GM21528 (cell line): ENCODE measurements at regions not wholly inside any gene's neighbourhood (a gene's known extent, or its start where the extent isn't known, plus 50 kb on each side); places are given as distances from the start of the nearest gene placed in this dataset.
"Not testable (repeated sequence)": the region's sequence is repeated elsewhere in the genome, so short reads cannot be mapped to it uniquely, and the experiment has no call there.

Source experiments
- ATAC-seq: cut with Tn5 transposase; IDR thresholded peaks from one replicate; pipeline ENCODE4 v1.9.1; 2021; ENCODE audit warnings: mild to moderate bottlenecking, moderate library complexity; ENCODE audit not compliant: unreplicated experiment, low FRiP score

- ATAC-seq: not testable (repeated sequence)
These were observed 57.0 kb upstream of the NEUROD1 start for GRCh38 chr2:181737302-181737701.

GRCh38 chr2:181738074-181738473 is 57.8 kb upstream of the NEUROD1 start:
- ATAC-seq: no peak

- ATAC-seq: no peak
These were observed 58.2 kb upstream of the NEUROD1 start for GRCh38 chr2:181738563-181738962.

GRCh38 chr2:181741756-181742155 is 61.4 kb upstream of the NEUROD1 start:
- ATAC-seq: no peak

GRCh38 chr2:181742361-181742760 is 62.0 kb upstream of the NEUROD1 start:
- ATAC-seq: no peak

- no peak for ATAC-seq
These were observed 62.8 kb upstream of the NEUROD1 start for GRCh38 chr2:181742922-181743722.

- ATAC-seq: no peak
These were observed 63.4 kb upstream of the NEUROD1 start for GRCh38 chr2:181743723-181744031.

- no peak for ATAC-seq
These were observed 65.7 kb upstream of the NEUROD1 start for GRCh38 chr2:181745796-181746540.

GRCh38 chr2:181746844-181747243 is 66.5 kb upstream of the NEUROD1 start:
- ATAC-seq: no peak

GRCh38 chr2:181750305-181750704 is 70.0 kb upstream of the NEUROD1 start:
- ATAC-seq: no peak

GRCh38 chr2:181751266-181752030 is 71.1 kb upstream of the NEUROD1 start:
- no peak for ATAC-seq

- ATAC-seq: no peak
These were observed 72.0 kb upstream of the NEUROD1 start for GRCh38 chr2:181752301-181752700.

GRCh38 chr2:181753686-181754085 is 73.4 kb upstream of the NEUROD1 start:
- no peak for ATAC-seq

- no peak for ATAC-seq
These were observed 73.8 kb upstream of the NEUROD1 start for GRCh38 chr2:181754105-181754504.

GRCh38 chr2:181755181-181755580 is 74.9 kb upstream of the NEUROD1 start:
- no peak for ATAC-seq

GRCh38 chr2:181760521-181760920 is 80.2 kb upstream of the NEUROD1 start:
- no peak for ATAC-seq

- no peak for ATAC-seq
These were observed 80.9 kb upstream of the NEUROD1 start for GRCh38 chr2:181761175-181761574.

- no peak for ATAC-seq
These were observed 81.7 kb upstream of the NEUROD1 start for GRCh38 chr2:181762000-181762399.

- no peak for ATAC-seq
These were observed 82.5 kb upstream of the NEUROD1 start for GRCh38 chr2:181762848-181763247.

- no peak for ATAC-seq
These were observed 83.1 kb upstream of the NEUROD1 start for GRCh38 chr2:181763423-181763822.
